Spleen (tissue), 7 donors: ENCODE measurements at regions not wholly inside any gene's neighbourhood (a gene's known extent, or its start where the extent isn't known, plus 50 kb on each side); places are given as distances from the start of the nearest gene placed in this dataset.

ENCODE experiments used
- CTCF ChIP-seq, 11 experiments: fragments of 200-600 bp in 7 of 11; fragments of 450-650 bp in 4 of 11; sonication (generic) in 4 of 11; IDR thresholded peaks in 8 of 11; conservative IDR thresholded peaks in 3 of 11; 1 replicate in 7 of 11; 2 replicates in 4 of 11; pipeline versions ENCODE4 v1.4.0 to v1.8.0; 2016 to 2021; ENCODE audit warnings: antibody characterized with exemption in 11 of 11, inconsistent platforms in 4 of 11, mild to moderate bottlenecking in 1 of 11
- POLR2A ChIP-seq, 3 donors: fragments of 450-650 bp; IDR thresholded peaks; one replicate each; pipeline ENCODE4 v1.5.1; 2017; ENCODE audit warnings: antibody characterized with exemption in 3 of 3, mild to moderate bottlenecking in 1 of 3
- POLR2AphosphoS5 ChIP-seq, 3 donors: sonication (generic); formaldehyde crosslinking; IDR thresholded peaks; one replicate each; pipeline ENCODE4 v1.5.1; 2017; ENCODE audit warnings: antibody characterized with exemption in 3 of 3
- donor health status: DM: no; HTN: no; CAD: no; lungs with moderate emphysema.
- donor health status: DM: no; HTN: no; CAD: no.
- donor health status: DM: no; HTN: no; CAD: no.

GRCh38 chr7:26011039-26011696 is 140.8 kb upstream of the NFE2L3 start:
- TF ChIP-seq CTCF (IDR thresholded peaks at IDR 0.05 in 8 of 11, conservative IDR thresholded peaks at IDR 0.05 in 3 of 11): no peak
- TF ChIP-seq POLR2A (IDR thresholded peaks at IDR 0.05): no peak
- no peak for TF ChIP-seq POLR2AphosphoS5 (IDR thresholded peaks at IDR 0.05)
